ENCODE measurements at regions not wholly inside any gene's neighbourhood (a gene's known extent, or its start where the extent isn't known, plus 50 kb on each side); places are given as distances from the start of the nearest gene placed in this dataset.

DNA sequence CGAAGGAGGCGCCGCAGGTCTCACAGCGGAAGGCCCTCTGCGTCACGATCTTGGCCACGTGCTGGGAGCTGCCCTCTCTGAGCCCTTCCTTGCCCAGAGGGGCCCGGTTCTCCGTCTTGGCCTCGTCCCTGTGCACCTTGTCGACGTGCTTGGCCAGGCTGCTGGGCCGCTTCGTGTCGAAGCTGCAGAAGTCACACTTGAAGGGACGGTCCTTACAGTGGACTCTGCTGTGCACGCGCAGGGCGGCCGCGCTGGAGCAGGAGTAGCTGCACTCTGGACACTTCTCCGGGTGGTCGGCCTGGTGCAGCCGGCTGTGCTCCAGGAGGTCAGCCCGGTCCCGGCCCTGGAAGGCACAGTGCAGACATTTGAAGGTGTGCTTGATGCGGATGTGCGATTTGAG is 106.9 kb downstream of the ZFP64 start:
- no peak for TF ChIP-seq GLIS3 (CRISPR knock-in tag; IDR thresholded peaks at IDR 0.05)
- TF ChIP-seq ZC3H10 (CRISPR knock-in tag; IDR thresholded peaks at IDR 0.05), result no peak
- no peak for TF ChIP-seq ZFP3 (CRISPR knock-in tag; IDR thresholded peaks at IDR 0.05)

Data from SK-N-SH treated with all-trans-retinoic acid at 6 μM for 48 hours (cell line).